ENCODE measurements at regions not wholly inside any gene's neighbourhood (a gene's known extent, or its start where the extent isn't known, plus 50 kb on each side); places are given as distances from the start of the nearest gene placed in this dataset.
"Not testable (repeated sequence)": the region's sequence is repeated elsewhere in the genome, so short reads cannot be mapped to it uniquely, and the experiment has no call there.

- Histone ChIP-seq H3K9me3 (no peaks in the 10 kb centered on the region), H3K4me1 (no peaks in the 10 kb centered on the region), H3K4me3 (no peak overlapping the region), H3K27ac (no peak overlapping the region), H3K27me3 (no peaks in the 10 kb centered on the region), H3K36me3 (no peaks in the 10 kb centered on the region)
- no peak for DNase-seq
- intact Hi-C loops (cut with DNase I; ENCODE audit: low total_unique reads) = no loop called here
- TF ChIP-seq CTCF (IDR thresholded peaks at IDR 0.05) = no peak
These were observed 117.8 kb upstream of the LIPC start for GRCh38 chr15:58313810-58314592.

GRCh38 chr15:58314593-58315216, 117.1 kb upstream of the LIPC start:
- H3K4me1 ChIP-seq = no peaks in the 10 kb centered on the region
- H3K27me3 ChIP-seq = no peaks in the 10 kb centered on the region
- intact Hi-C loops (cut with DNase I; ENCODE audit: low total_unique reads) = no loop called here
- no peak overlapping the region for H3K4me3 ChIP-seq
- TF ChIP-seq CTCF (IDR thresholded peaks at IDR 0.05) = no peak
- H3K9me3 ChIP-seq = no peaks in the 10 kb centered on the region
- DNase-seq = no peak
- H3K27ac ChIP-seq = no peak overlapping the region
- no peaks in the 10 kb centered on the region for H3K36me3 ChIP-seq

GRCh38 chr15:58318517-58318916, 113.3 kb upstream of the LIPC start:
- intact Hi-C loops (cut with DNase I; ENCODE audit: low total_unique reads) = no loop called here
- no peak for TF ChIP-seq CTCF (IDR thresholded peaks at IDR 0.05)

GRCh38 chr15:58321034-58321433, 110.8 kb upstream of the LIPC start:
- Histone ChIP-seq H3K27ac (no peak overlapping the region), H3K4me1 (no peaks in the 10 kb centered on the region), H3K27me3 (no peaks in the 10 kb centered on the region), H3K9me3 (no peaks in the 10 kb centered on the region), H3K4me3 (no peak overlapping the region), H3K36me3 (no peaks in the 10 kb centered on the region)
- intact Hi-C loops (cut with DNase I; ENCODE audit: low total_unique reads) = no loop called here
- DNase-seq = no peak
- TF ChIP-seq CTCF (IDR thresholded peaks at IDR 0.05) = no peak

More at GRCh38 chr15:58318517-58318916, 113.3 kb upstream of the LIPC start:
- H3K9me3 ChIP-seq = no peaks in the 10 kb centered on the region
- no peaks in the 10 kb centered on the region for H3K36me3 ChIP-seq
- H3K4me1 ChIP-seq = no peaks in the 10 kb centered on the region
- DNase-seq = no peak
- H3K27ac ChIP-seq = no peak overlapping the region
- H3K27me3 ChIP-seq = no peaks in the 10 kb centered on the region
- H3K4me3 ChIP-seq = no peak overlapping the region

- no peaks in the 10 kb centered on the region for H3K4me1 ChIP-seq
- TF ChIP-seq CTCF (IDR thresholded peaks at IDR 0.05) = no peak
- H3K36me3 ChIP-seq = no peaks in the 10 kb centered on the region
- no peaks in the 10 kb centered on the region for H3K27me3 ChIP-seq
- no peak for DNase-seq
- H3K27ac ChIP-seq = no peak overlapping the region
- no peaks in the 10 kb centered on the region for H3K9me3 ChIP-seq
- H3K4me3 ChIP-seq = no peak overlapping the region
- intact Hi-C loops (cut with DNase I; ENCODE audit: low total_unique reads) = no loop called here
These were observed 109.5 kb upstream of the LIPC start for GRCh38 chr15:58322253-58322652.

- DNase-seq; H3K4me1 ChIP-seq; H3K27me3 ChIP-seq; H3K4me3 ChIP-seq; H3K36me3 ChIP-seq; H3K9me3 ChIP-seq; intact Hi-C loops (cut with DNase I; ENCODE audit: low total_unique reads); H3K27ac ChIP-seq: not testable (repeated sequence)
These were observed 108.5 kb upstream of the LIPC start for GRCh38 chr15:58323321-58323720.
